GM23338 (cell line): ENCODE measurements at regions not wholly inside any gene's neighbourhood (a gene's known extent, or its start where the extent isn't known, plus 50 kb on each side); places are given as distances from the start of the nearest gene placed in this dataset.

Source experiments
- ATAC-seq: fragments of 200-7000 bp; cut with Tn5 transposase; 3 replicates; pipeline ENCODE4 v1.9.1; 2020
- DNase-seq: peaks from one replicate; pipeline ENCODE4 v3.0.0-alpha.2; 2015; ENCODE audit warnings: low spot score
- H2AFZ ChIP-seq: fragments of 200-600 bp; sonication (generic); 2 replicates; pipeline ENCODE4 v1.8.0; 2016; ENCODE audit warnings: antibody characterized with exemption, mild to moderate bottlenecking, moderate library complexity
- H3F3A ChIP-seq: fragments of 200-600 bp; sonication (generic); replicated peaks from 2 replicates; pipeline ENCODE4 v1.8.0; 2017; ENCODE audit warnings: antibody characterized with exemption, mixed run types, low read depth
- H3K27ac ChIP-seq: fragments of 200-600 bp; sonication (generic); 2 replicates; pipeline ENCODE4 v1.6.1; 2016; ENCODE audit warnings: low read depth
- H3K27me3 ChIP-seq: fragments of 200-600 bp; sonication (generic); 2 replicates; pipeline ENCODE4 v1.8.0; 2016; ENCODE audit warnings: mild to moderate bottlenecking, mixed run types, moderate library complexity; ENCODE audit not compliant: insufficient read depth
- H3K36me3 ChIP-seq: fragments of 200-600 bp; sonication (generic); 2 replicates; pipeline ENCODE4 v1.8.0; 2016; ENCODE audit warnings: mild to moderate bottlenecking; ENCODE audit not compliant: insufficient read depth
- H3K4me1 ChIP-seq: fragments of 200-600 bp; sonication (generic); 2 replicates; pipeline ENCODE4 v1.8.0; 2016; ENCODE audit warnings: mild to moderate bottlenecking, moderate library complexity; ENCODE audit not compliant: insufficient read depth
- H3K4me2 ChIP-seq: fragments of 200-600 bp; sonication (generic); 2 replicates; pipeline ENCODE4 v1.7.1; 2017; ENCODE audit warnings: mixed run types
- H3K4me3 ChIP-seq: fragments of 200-600 bp; sonication (generic); 2 replicates; pipeline ENCODE4 v1.6.1; 2016; ENCODE audit warnings: mixed run types
- H3K79me2 ChIP-seq: fragments of 200-600 bp; sonication (generic); replicated peaks from 2 replicates; pipeline ENCODE4 v1.8.0; 2017; ENCODE audit warnings: mild to moderate bottlenecking; ENCODE audit not compliant: insufficient read depth
- H3K9me2 ChIP-seq: fragments of 200-600 bp; sonication (generic); 2 replicates; pipeline ENCODE4 v1.8.0; 2017; ENCODE audit not compliant: insufficient read depth
- H4K20me1 ChIP-seq: fragments of 200-600 bp; sonication (generic); replicated peaks from 2 replicates; pipeline ENCODE4 v1.8.0; 2017; ENCODE audit warnings: mild to moderate bottlenecking; ENCODE audit not compliant: insufficient read depth
- H3K27ac Mint-ChIP-seq: 2 replicates; pipeline ENCODE4 v1.8.0; 2020; ENCODE audit warnings: inconsistent platforms, mild to moderate bottlenecking, moderate library complexity, mixed read lengths
- H3K27me3 Mint-ChIP-seq: 3 replicates; pipeline ENCODE4 v1.8.0; 2022; ENCODE audit warnings: low read depth, mild to moderate bottlenecking, moderate library complexity, mixed read lengths, inconsistent platforms; ENCODE audit not compliant: insufficient read depth, poor library complexity
- H3K36me3 Mint-ChIP-seq: 3 replicates; pipeline ENCODE4 v1.8.0; 2021; ENCODE audit warnings: low read depth, mild to moderate bottlenecking, inconsistent platforms, moderate library complexity, mixed read lengths
- H3K4me1 Mint-ChIP-seq: 3 replicates; pipeline ENCODE4 v1.8.0; 2020; ENCODE audit warnings: mild to moderate bottlenecking, inconsistent platforms, mixed read lengths
- H3K4me3 Mint-ChIP-seq: 3 replicates; pipeline ENCODE4 v1.8.0; 2021; ENCODE audit warnings: moderate library complexity, mild to moderate bottlenecking, inconsistent platforms, mixed read lengths
- H3K9me3 Mint-ChIP-seq: 3 replicates; pipeline ENCODE4 v1.8.0; 2020; ENCODE audit warnings: moderate library complexity, mild to moderate bottlenecking, inconsistent platforms, mixed read lengths
- CREB1 ChIP-seq: fragments of 250-450 bp; sonication (Bioruptor Pico); IDR thresholded peaks from 2 replicates; pipeline ENCODE4 v1.5.0; 2020; ENCODE audit warnings: low read depth, mild to moderate bottlenecking, moderate library complexity
- ETS1 ChIP-seq: IDR thresholded peaks from 2 replicates; pipeline ENCODE4 v1.6.1; 2016; ENCODE audit warnings: antibody characterized with exemption
- EZH2 ChIP-seq: fragments of 200-600 bp; sonication (generic); IDR thresholded peaks from one replicate; pipeline ENCODE4 v1.8.0; 2017; ENCODE audit warnings: antibody characterized with exemption, mild to moderate bottlenecking, low read depth; ENCODE audit not compliant: unreplicated experiment
- EZH2phosphoT487 ChIP-seq: fragments of 200-600 bp; sonication (generic); IDR thresholded peaks from one replicate; pipeline ENCODE4 v1.8.1; 2018; ENCODE audit warnings: antibody characterized with exemption; ENCODE audit not compliant: unreplicated experiment
- JUNB ChIP-seq: IDR thresholded peaks from one replicate; pipeline ENCODE4 v1.6.1; 2016; ENCODE audit warnings: antibody characterized with exemption; ENCODE audit not compliant: unreplicated experiment
- NANOG ChIP-seq: IDR thresholded peaks from 2 replicates; pipeline ENCODE4 v1.6.1; 2016; ENCODE audit warnings: antibody characterized with exemption, borderline replicate concordance
- POLR2AphosphoS5 ChIP-seq: IDR thresholded peaks from 2 replicates; pipeline ENCODE4 v1.6.1; 2016; ENCODE audit warnings: antibody characterized with exemption, low read depth
- REST ChIP-seq: IDR thresholded peaks from one replicate; pipeline ENCODE4 v1.6.1; 2018; ENCODE audit warnings: antibody characterized with exemption; ENCODE audit not compliant: unreplicated experiment
- STAT1 ChIP-seq: IDR thresholded peaks from one replicate; pipeline ENCODE4 v1.6.1; 2016; ENCODE audit warnings: antibody characterized with exemption; ENCODE audit not compliant: unreplicated experiment
- ZNF114 ChIP-seq: fragments of 250-450 bp; sonication (Bioruptor Pico); IDR thresholded peaks from 2 replicates; pipeline ENCODE4 v1.5.0; 2020; ENCODE audit warnings: mild to moderate bottlenecking, moderate library complexity
- ZNF331 ChIP-seq: fragments of 250-450 bp; sonication (Bioruptor Pico); IDR thresholded peaks from 2 replicates; pipeline ENCODE4 v1.5.0; 2020; ENCODE audit warnings: low read depth, mild to moderate bottlenecking, moderate library complexity
- ZNF462 ChIP-seq: fragments of 250-450 bp; sonication (Bioruptor Pico); IDR thresholded peaks from 2 replicates; pipeline ENCODE4 v1.5.0; 2020; ENCODE audit warnings: mild to moderate bottlenecking, moderate library complexity

- TF ChIP-seq ZNF462 (CRISPR knock-in tag), result no peak
Measured at GRCh38 chr1:58866578-58866977, 82.7 kb upstream of the JUN start (continued).

GRCh38 chr1:58869638-58870297, 85.9 kb upstream of the JUN start:
- ATAC-seq, result no peak
- no peak for TF ChIP-seq CREB1 (CRISPR knock-in tag)
- no peak for TF ChIP-seq POLR2AphosphoS5
- TF ChIP-seq ZNF331 (CRISPR knock-in tag), result no peak
- TF ChIP-seq ETS1, result no peak
- TF ChIP-seq EZH2, result no peak
- no peak for TF ChIP-seq ZNF114
- TF ChIP-seq STAT1, result no peak
- TF ChIP-seq REST, result no peak
- no peak for TF ChIP-seq NANOG
- no peak for TF ChIP-seq EZH2phosphoT487
- no peak for TF ChIP-seq JUNB

More at GRCh38 chr1:58869638-58870297, 85.9 kb upstream of the JUN start:
- Histone ChIP-seq H3F3A (no peaks in the 10 kb centered on the region), H3K4me3 (no peak overlapping the region), H2AFZ (no peak overlapping the region), H3K27ac (no peak overlapping the region), H3K4me1 (no peaks in the 10 kb centered on the region), H3K4me2 (no peak overlapping the region), H4K20me1 (no peaks in the 10 kb centered on the region), H3K79me2 (no peaks in the 10 kb centered on the region), H3K9me2 (peaks cover 23% of the 10 kb centered on the region), H3K36me3 (no peaks in the 10 kb centered on the region), H3K27me3 (no peaks in the 10 kb centered on the region)
- H3K27me3 Mint-ChIP-seq, result peaks cover 5% of the 10 kb centered on the region
- peaks cover 5% of the 10 kb centered on the region for H3K4me1 Mint-ChIP-seq
- H3K9me3 Mint-ChIP-seq, result no peaks in the 10 kb centered on the region
- DNase-seq, result no peak
- no peaks in the 10 kb centered on the region for H3K36me3 Mint-ChIP-seq
- no peak overlapping the region for H3K4me3 Mint-ChIP-seq
- no peak overlapping the region for H3K27ac Mint-ChIP-seq
